ENCODE measurements at regions not wholly inside any gene's neighbourhood (a gene's known extent, or its start where the extent isn't known, plus 50 kb on each side); places are given as distances from the start of the nearest gene placed in this dataset.

GRCh38 chrX:69089203-69089602 is 76.0 kb downstream of the PJA1 start:
- TF ChIP-seq, protein P1, sequence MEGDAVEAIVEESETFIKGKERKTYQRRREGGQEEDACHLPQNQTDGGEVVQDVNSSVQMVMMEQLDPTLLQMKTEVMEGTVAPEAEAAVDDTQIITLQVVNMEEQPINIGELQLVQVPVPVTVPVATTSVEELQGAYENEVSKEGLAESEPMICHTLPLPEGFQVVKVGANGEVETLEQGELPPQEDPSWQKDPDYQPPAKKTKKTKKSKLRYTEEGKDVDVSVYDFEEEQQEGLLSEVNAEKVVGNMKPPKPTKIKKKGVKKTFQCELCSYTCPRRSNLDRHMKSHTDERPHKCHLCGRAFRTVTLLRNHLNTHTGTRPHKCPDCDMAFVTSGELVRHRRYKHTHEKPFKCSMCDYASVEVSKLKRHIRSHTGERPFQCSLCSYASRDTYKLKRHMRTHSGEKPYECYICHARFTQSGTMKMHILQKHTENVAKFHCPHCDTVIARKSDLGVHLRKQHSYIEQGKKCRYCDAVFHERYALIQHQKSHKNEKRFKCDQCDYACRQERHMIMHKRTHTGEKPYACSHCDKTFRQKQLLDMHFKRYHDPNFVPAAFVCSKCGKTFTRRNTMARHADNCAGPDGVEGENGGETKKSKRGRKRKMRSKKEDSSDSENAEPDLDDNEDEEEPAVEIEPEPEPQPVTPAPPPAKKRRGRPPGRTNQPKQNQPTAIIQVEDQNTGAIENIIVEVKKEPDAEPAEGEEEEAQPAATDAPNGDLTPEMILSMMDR (IDR thresholded peaks at IDR 0.05), result no peak
- no peak for TF ChIP-seq POLR2AphosphoS5 (IDR thresholded peaks at IDR 0.05; ENCODE audit: low read depth, low read length)
